A549 (cell line): ENCODE measurements at regions not wholly inside any gene's neighbourhood (a gene's known extent, or its start where the extent isn't known, plus 50 kb on each side); places are given as distances from the start of the nearest gene placed in this dataset.
A peak's percentile ranks its signal among the peaks of the same experiment; 100 is the strongest.

Experiments used
- ATAC-seq, 2 experiments: fragments of 200-7000 bp in 1 of 2; fragments of >200 bp in 1 of 2; cut with Nextera tagmentation in 1 of 2; cut with Tn5 transposase in 1 of 2; 3 replicates each; pipeline versions ENCODE4 v1.8.0 to v1.9.1; 2018 to 2020; ENCODE audit warnings: mild to moderate bottlenecking in 1 of 2, moderate library complexity in 1 of 2
- CTCF ChIA-PET: fragments of 300-600 bp; sonication (Branson Sonifier 250); formaldehyde crosslinking; extraction: SDS; loops from one replicate; lab custom pipeline; 2021; ENCODE audit warnings: antibody characterized with exemption, inconsistent platforms; lab: Yijun Ruan, JAX
- POLR2A ChIA-PET: fragments of 350-600 bp; formaldehyde crosslinking; extraction: SDS; loops from one replicate; lab custom pipeline; 2021; ENCODE audit warnings: antibody characterized with exemption, inconsistent platforms; lab: Yijun Ruan, JAX
- DNase-seq, 2 experiments: peaks; one replicate each; pipeline versions ENCODE4 v3.0.0 to v3.0.0-alpha.2; 2011 to 2016; ENCODE audit warnings: low read depth in 1 of 2, low spot score in 1 of 2
- FAIRE-seq: peaks from 2 replicates; lab custom pipeline; 2011; peaks lifted over from hg19 to GRCh38; lab: Jason Lieb, UNC
- H3K27ac ChIP-seq, 2 experiments: fragments of >200 bp; sonication (Bioruptor Twin); formaldehyde crosslinking; 3 replicates each; pipeline ENCODE4 v1.5.1; 2016 to 2017
- H3K4me1 ChIP-seq: fragments of >200 bp; sonication (Bioruptor Twin); formaldehyde crosslinking; 3 replicates; pipeline ENCODE4 v1.6.1; 2016
- H3K4me2 ChIP-seq: fragments of >200 bp; sonication (Bioruptor Twin); formaldehyde crosslinking; 3 replicates; pipeline ENCODE4 v1.6.1; 2016
- H3K4me3 ChIP-seq: fragments of >200 bp; sonication (Bioruptor Twin); formaldehyde crosslinking; 3 replicates; pipeline ENCODE4 v1.5.1; 2016
- H3K9me3 ChIP-seq: fragments of >200 bp; sonication (Bioruptor Twin); formaldehyde crosslinking; 3 replicates; pipeline ENCODE4 v1.6.1; 2016
- BHLHE40 ChIP-seq: IDR thresholded peaks from 2 replicates; pipeline ENCODE4 v1.6.1; 2012; ENCODE audit warnings: low read depth, low read length, inconsistent platforms
- CBX2 ChIP-seq: fragments of 200-600 bp; sonication (generic); IDR thresholded peaks from 2 replicates; pipeline ENCODE4 v1.6.1; 2016; ENCODE audit warnings: low read depth, mild to moderate bottlenecking, borderline replicate concordance
- EHF ChIP-seq: fragments of 250-450 bp; sonication (Bioruptor Pico); IDR thresholded peaks from 2 replicates; pipeline ENCODE4 v1.5.0; 2020; ENCODE audit warnings: mild to moderate bottlenecking
- EHMT2 ChIP-seq: fragments of 200-600 bp; sonication (generic); IDR thresholded peaks from 2 replicates; pipeline ENCODE4 v1.6.1; 2016; ENCODE audit warnings: antibody characterized with exemption, low read depth, mild to moderate bottlenecking, moderate library complexity
- ELK1 ChIP-seq: fragments of 150-350 bp; IDR thresholded peaks from 2 replicates; pipeline ENCODE4 v1.6.1; 2014; ENCODE audit warnings: low read depth, mild to moderate bottlenecking, low read length
- EP300 ChIP-seq, 2 experiments: fragments of >200 bp; sonication (Bioruptor Twin); formaldehyde crosslinking; IDR thresholded peaks; 2 replicates in 1 of 2; 3 replicates in 1 of 2; pipeline ENCODE4 v1.6.1; 2016 to 2017
- FOSB ChIP-seq: fragments of 250-450 bp; sonication (Bioruptor Pico); IDR thresholded peaks from 2 replicates; pipeline ENCODE4 v1.5.0; 2020; ENCODE audit warnings: mild to moderate bottlenecking, moderate library complexity
- FOSL2 ChIP-seq, 2 experiments: fragments of 450-650 bp in 1 of 2; fragments of >200 bp in 1 of 2; sonication (Bioruptor Twin) in 1 of 2; formaldehyde crosslinking; IDR thresholded peaks; 2 replicates each; pipeline versions ENCODE4 v1.5.0 to v1.6.1; 2016 to 2020; ENCODE audit warnings: mild to moderate bottlenecking in 1 of 2, moderate library complexity in 1 of 2
- HES2 ChIP-seq: fragments of >200 bp; sonication (Bioruptor Twin); formaldehyde crosslinking; IDR thresholded peaks from 2 replicates; pipeline ENCODE4 v1.6.1; 2016
- HMGXB4 ChIP-seq: fragments of 250-450 bp; sonication (Bioruptor Pico); IDR thresholded peaks from 2 replicates; pipeline ENCODE4 v1.5.0; 2021; ENCODE audit warnings: mild to moderate bottlenecking, moderate library complexity, borderline replicate concordance
- JUNB ChIP-seq: fragments of >200 bp; sonication (Bioruptor Twin); formaldehyde crosslinking; IDR thresholded peaks from 2 replicates; pipeline ENCODE4 v1.6.1; 2016
- KDM1A ChIP-seq: fragments of 200-600 bp; sonication (generic); IDR thresholded peaks from 2 replicates; pipeline ENCODE4 v1.6.1; 2016; ENCODE audit warnings: low read depth, mild to moderate bottlenecking
- MAFK ChIP-seq: fragments of 450-650 bp; IDR thresholded peaks from 2 replicates; pipeline ENCODE4 v1.6.1; 2014; ENCODE audit not compliant: partially characterized antibody
- MAX ChIP-seq: IDR thresholded peaks from 2 replicates; pipeline ENCODE4 v1.6.1; 2012
- MYC ChIP-seq: IDR thresholded peaks from 2 replicates; pipeline ENCODE4 v1.6.1; 2012; ENCODE audit warnings: mild to moderate bottlenecking, inconsistent platforms, low read length, improper control_type of control experiment, borderline replicate concordance
- NFE2L2 ChIP-seq: fragments of 150-350 bp; conservative IDR thresholded peaks from 2 replicates; pipeline ENCODE4 v1.6.1; 2014; ENCODE audit warnings: low read length
- RFX5 ChIP-seq: fragments of 450-650 bp; IDR thresholded peaks from 2 replicates; pipeline ENCODE4 v1.7.1; 2014; ENCODE audit warnings: antibody characterized with exemption, mild to moderate bottlenecking, moderate library complexity
- RNF2 ChIP-seq: fragments of 200-600 bp; sonication (generic); IDR thresholded peaks from 2 replicates; pipeline ENCODE4 v1.6.1; 2016; ENCODE audit warnings: low read depth, mild to moderate bottlenecking, antibody characterized with exemption, moderate library complexity, borderline replicate concordance
- SREBF2 ChIP-seq: fragments of 450-650 bp; IDR thresholded peaks from 2 replicates; pipeline ENCODE4 v1.6.1; 2014; ENCODE audit warnings: mild to moderate bottlenecking, moderate library complexity
- USF2 ChIP-seq: fragments of 450-650 bp; IDR thresholded peaks from 2 replicates; pipeline ENCODE4 v1.6.1; 2014; ENCODE audit warnings: antibody characterized with exemption
- ZSCAN20 ChIP-seq: fragments of 250-450 bp; sonication (Bioruptor Pico); IDR thresholded peaks from 2 replicates; pipeline ENCODE4 v1.8.0; 2022; ENCODE audit warnings: mild to moderate bottlenecking, moderate library complexity
- WGBS: methylation state at CpG from one replicate; pipeline ENCODE4 v1.1.6; 2017; ENCODE audit errors: missing lambda C conversion rate; 5-methylcytosine and 5-hydroxymethylcytosine counted together

- no peak for TF ChIP-seq EHF (CRISPR knock-in tag)
- TF ChIP-seq EHMT2: no peak
- no peak for TF ChIP-seq MAFK
- TF ChIP-seq MAX: no peak
Observed at GRCh38 chr16:85364323-85365040, 248.6 kb upstream of the GSE1 start (continued).

GRCh38 chr16:85365120-85365519 lies 248.0 kb upstream of the GSE1 start:
- POLR2A ChIA-PET: no interaction called here
- Histone ChIP-seq H3K9me3 (no peaks in the 10 kb centered on the region), H3K27ac (peak overlapping the region in 1 of 2 experiments; percentile 26; a peak in 2 of 6 replicates), H3K4me2 (no peak overlapping the region), H3K4me3 (no peak overlapping the region), H3K4me1 (peaks cover 5% of the 10 kb centered on the region)
- no peak for ATAC-seq
- no peak for TF ChIP-seq BHLHE40
- DNase-seq: no peak
- CTCF ChIA-PET: interaction anchor here (1.2 to 10.0 kb wide), 6 partner anchors 13 to 251 kb away, joined by 3 to 95 read pairs (median 4); no protein-coding TSS in a partner anchor
- WGBS: 79% methylated on average over 11 of the region's 11 CpGs
- no peak for FAIRE-seq

GRCh38 chr16:85366031-85366763 lies 246.9 kb upstream of the GSE1 start:
- ATAC-seq: no peak
- FAIRE-seq: no peak
- no peak for DNase-seq
- 81% methylated on average over 21 of the region's 22 CpGs for WGBS
- Histone ChIP-seq H3K27ac (no peak overlapping the region), H3K4me3 (no peak overlapping the region), H3K9me3 (no peaks in the 10 kb centered on the region), H3K4me1 (peaks cover 7% of the 10 kb centered on the region), H3K4me2 (no peak overlapping the region)
- TF ChIP-seq NFE2L2 (no peak), CBX2 (no peak), SREBF2 (no peak), KDM1A (no peak), HES2 (no peak), RNF2 (no peak), FOSB (CRISPR knock-in tag) (no peak), JUNB (no peak), USF2 (no peak), ELK1 (no peak), EP300 (IDR thresholded peaks at IDR 0.05) (no peak), HMGXB4 (CRISPR knock-in tag) (no peak), MYC (no peak), RFX5 (no peak), FOSL2 (IDR thresholded peaks at IDR 0.05) (no peak), FOSL2 (CRISPR knock-in tag; IDR thresholded peaks at IDR 0.05) (no peak), ZSCAN20 (no peak)
- POLR2A ChIA-PET: no interaction called here
- CTCF ChIA-PET: interaction anchor here (0.6 to 10.0 kb wide), 12 partner anchors 12 to 1054 kb away, joined by 3 to 95 read pairs (median 4); no protein-coding TSS in a partner anchor
